ENCODE measurements at regions not wholly inside any gene's neighbourhood (a gene's known extent, or its start where the extent isn't known, plus 50 kb on each side); places are given as distances from the start of the nearest gene placed in this dataset.

- no peak for DNase-seq (ENCODE audit: low read depth)
Observed at GRCh38 chr5:174409971-174410370, 314.4 kb upstream of the MSX2 start.

- DNase-seq (ENCODE audit: low read depth): no peak
Observed at GRCh38 chr5:174410716-174411478, 313.5 kb upstream of the MSX2 start.

GRCh38 chr5:174411479-174411819, 312.9 kb upstream of the MSX2 start:
- no peak for DNase-seq (ENCODE audit: low read depth)

GRCh38 chr5:174412374-174412773, 312.0 kb upstream of the MSX2 start:
- no peak for DNase-seq (ENCODE audit: low read depth)

- DNase-seq (ENCODE audit: low read depth): no peak
Observed at GRCh38 chr5:174412941-174413340, 311.4 kb upstream of the MSX2 start.

- no peak for DNase-seq (ENCODE audit: low read depth)
Observed at GRCh38 chr5:174413567-174414314, 310.6 kb upstream of the MSX2 start.

GRCh38 chr5:174414315-174414710, 310.1 kb upstream of the MSX2 start:
- no peak for DNase-seq (ENCODE audit: low read depth)

GRCh38 chr5:174418809-174419539, 305.4 kb upstream of the MSX2 start:
- no peak for DNase-seq (ENCODE audit: low read depth)

- peak; percentile 53 for DNase-seq (ENCODE audit: low read depth)
Observed at GRCh38 chr5:174419540-174420132, 304.7 kb upstream of the MSX2 start.

- DNase-seq (ENCODE audit: low read depth): no peak
Observed at GRCh38 chr5:174420651-174421407, 303.6 kb upstream of the MSX2 start.

- no peak for DNase-seq (ENCODE audit: low read depth)
Observed at GRCh38 chr5:174421408-174421805, 303.0 kb upstream of the MSX2 start.

- DNase-seq (ENCODE audit: low read depth): no peak
Observed at GRCh38 chr5:174423558-174423957, 300.8 kb upstream of the MSX2 start.

GRCh38 chr5:174424219-174425053, 299.9 kb upstream of the MSX2 start:
- no peak for DNase-seq (ENCODE audit: low read depth)

GRCh38 chr5:174425271-174425963, 299.0 kb upstream of the MSX2 start:
- DNase-seq (ENCODE audit: low read depth): no peak

GRCh38 chr5:174425964-174426290, 298.5 kb upstream of the MSX2 start:
- DNase-seq (ENCODE audit: low read depth): no peak

GRCh38 chr5:174426388-174426787, 298.0 kb upstream of the MSX2 start:
- no peak for DNase-seq (ENCODE audit: low read depth)

GRCh38 chr5:174426851-174427250, 297.5 kb upstream of the MSX2 start:
- DNase-seq (ENCODE audit: low read depth): no peak

- DNase-seq (ENCODE audit: low read depth): no peak
Observed at GRCh38 chr5:174427304-174427703, 297.1 kb upstream of the MSX2 start.

GRCh38 chr5:174428895-174429294, 295.5 kb upstream of the MSX2 start:
- DNase-seq (ENCODE audit: low read depth): no peak

- DNase-seq (ENCODE audit: low read depth): no peak
Observed at GRCh38 chr5:174430940-174431339, 293.4 kb upstream of the MSX2 start.

Measured in forelimb muscle (tissue), 1 donor.